ENCODE measurements at regions not wholly inside any gene's neighbourhood (a gene's known extent, or its start where the extent isn't known, plus 50 kb on each side); places are given as distances from the start of the nearest gene placed in this dataset.
A peak's percentile ranks its signal among the peaks of the same experiment; 100 is the strongest.
"Not testable (repeated sequence)": the region's sequence is repeated elsewhere in the genome, so short reads cannot be mapped to it uniquely, and the experiment has no call there.

DNA sequence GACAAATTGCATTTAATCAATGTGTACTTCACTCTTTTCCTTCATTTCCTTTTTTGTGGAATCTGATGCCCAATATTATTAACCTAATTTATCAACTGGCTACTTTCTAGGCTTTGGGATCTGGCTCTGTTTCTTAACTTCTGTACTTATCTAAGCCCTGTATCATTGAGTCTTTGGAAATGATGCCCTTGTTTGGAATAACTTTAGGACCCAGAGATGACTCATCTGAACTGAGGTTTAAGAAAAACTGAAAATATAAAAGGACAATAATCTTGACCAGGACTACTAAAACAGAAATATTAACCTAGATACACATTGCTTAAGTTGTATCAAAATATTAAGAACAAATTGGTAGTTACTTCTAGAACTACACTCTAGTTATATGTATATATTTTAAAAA, 600.8 kb downstream of the CPS1 start:
- no peak for DNase-seq

DNA sequence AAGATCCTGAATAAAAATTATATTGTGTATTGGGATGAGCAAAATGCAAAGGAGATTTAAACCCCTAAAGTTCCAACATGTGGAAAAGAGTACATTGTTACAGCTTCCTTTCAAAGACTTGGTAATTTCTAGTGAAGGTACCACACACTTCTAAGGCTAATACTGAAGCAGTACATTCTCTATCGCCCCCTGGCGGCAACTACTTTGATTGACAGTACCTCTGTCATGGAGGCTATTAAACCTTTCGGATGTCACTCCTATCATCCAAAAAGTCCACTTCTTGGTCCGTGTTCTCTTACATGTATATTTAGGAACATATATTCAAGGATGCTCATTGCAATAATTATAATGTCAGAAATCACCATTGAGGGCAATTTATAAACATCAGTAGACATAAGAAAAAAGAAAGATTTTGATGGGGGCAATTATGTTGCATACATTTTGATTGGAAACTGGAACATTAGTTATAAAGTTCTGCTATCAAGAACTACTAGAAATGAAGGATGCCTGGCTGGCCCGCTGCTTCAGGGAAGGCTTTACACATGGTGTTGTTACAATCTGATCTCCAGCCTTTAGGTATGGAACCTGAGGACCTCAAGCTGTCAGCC, 601.6 kb downstream of the CPS1 start:
- peak; percentile 78 for DNase-seq

DNA sequence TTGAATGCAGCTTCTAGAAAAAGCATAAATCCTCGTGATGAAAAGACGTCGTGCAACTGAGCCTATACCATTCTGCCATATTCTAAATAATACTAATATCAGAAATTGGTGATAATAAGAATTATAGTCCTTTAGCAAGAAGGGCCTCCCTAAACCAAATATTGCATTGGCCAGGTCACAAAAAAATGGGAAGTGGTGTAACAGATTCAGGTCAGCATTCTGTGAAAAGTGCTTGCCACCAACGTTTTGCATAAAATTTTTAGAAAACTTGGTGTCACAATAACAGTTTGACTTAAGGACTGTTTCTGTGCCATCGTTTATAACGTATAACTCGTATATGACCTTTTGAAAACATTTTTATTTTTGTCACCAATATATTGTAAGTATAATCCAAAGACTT, 603.6 kb downstream of the CPS1 start:
- no peak for DNase-seq

DNA sequence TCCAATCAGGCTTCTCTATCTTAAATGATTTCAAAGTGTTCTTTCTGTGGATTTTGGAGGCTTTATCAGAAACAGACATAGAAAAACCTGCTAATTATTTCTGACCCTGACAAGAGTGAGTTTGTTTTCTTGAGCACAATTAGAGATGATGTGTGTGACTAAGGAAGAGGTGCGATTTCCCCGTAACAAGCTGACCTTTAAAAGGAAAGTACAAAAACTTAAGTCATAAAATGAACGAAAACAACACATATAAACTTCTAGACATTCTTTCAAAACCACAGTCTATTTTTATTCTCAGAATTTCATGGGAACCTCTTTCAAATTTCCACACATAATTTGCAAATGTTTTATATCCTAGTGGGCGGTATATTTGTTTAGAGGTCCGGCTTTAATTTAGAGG, 604.8 kb downstream of the CPS1 start:
- DNase-seq: no peak

DNA sequence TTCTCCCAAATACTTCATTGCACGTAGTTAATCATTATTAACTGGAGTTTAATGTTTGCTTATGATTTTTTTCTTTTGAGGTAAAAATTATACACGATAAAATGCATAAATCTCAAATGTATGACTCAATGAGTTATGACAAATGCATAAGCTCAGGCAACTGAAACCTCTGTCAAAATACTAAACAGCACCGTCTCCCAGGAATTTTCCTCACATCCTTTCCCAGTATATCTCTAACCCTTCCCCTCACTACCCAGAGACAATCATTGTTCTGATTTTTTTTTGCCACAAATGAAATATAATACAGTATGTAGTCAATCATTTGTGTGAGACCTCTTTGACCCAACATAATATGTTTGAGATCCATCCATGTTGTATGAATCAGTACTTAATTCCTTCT, 606.5 kb downstream of the CPS1 start:
- no peak for DNase-seq

DNA sequence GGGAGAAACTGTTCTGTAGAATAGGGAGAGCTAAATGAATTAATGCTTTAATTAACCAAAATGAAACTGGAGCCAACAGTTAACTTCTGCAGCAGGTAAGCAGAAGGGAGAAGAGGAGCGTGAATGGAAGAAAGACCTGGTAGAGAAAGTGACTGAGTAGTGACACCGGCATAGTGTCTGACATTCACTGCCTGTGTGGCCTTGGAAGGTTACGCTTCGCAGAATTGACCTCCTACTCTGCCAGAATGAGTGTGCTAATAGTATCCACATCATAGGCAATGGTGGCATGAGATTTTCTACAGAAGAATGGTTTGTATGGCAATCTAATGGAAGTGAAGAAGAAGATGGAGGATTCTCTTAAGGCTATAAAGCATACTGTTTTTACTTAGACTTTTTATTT, 614.4 kb downstream of the CPS1 start:
- DNase-seq: no peak

DNA sequence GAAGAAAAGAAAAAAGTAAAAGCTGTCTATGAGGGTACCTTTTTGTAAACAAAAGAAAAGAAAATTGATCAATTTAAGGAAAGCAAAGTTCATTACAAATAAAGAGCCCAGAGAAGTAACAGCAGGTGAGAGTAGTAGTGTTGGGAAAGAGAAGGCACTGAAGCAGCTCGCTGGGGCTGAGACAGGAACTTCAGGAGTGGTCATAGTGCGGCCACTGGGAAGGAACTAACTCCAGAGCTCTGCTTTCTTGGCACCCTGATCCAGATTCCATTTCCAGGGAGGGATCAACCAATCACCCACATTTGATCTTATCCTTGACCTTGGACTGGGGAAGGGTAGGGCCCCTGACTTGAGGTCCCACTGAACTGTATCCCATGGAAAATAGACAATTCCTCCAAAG, 617.6 kb downstream of the CPS1 start:
- DNase-seq: no peak

DNA sequence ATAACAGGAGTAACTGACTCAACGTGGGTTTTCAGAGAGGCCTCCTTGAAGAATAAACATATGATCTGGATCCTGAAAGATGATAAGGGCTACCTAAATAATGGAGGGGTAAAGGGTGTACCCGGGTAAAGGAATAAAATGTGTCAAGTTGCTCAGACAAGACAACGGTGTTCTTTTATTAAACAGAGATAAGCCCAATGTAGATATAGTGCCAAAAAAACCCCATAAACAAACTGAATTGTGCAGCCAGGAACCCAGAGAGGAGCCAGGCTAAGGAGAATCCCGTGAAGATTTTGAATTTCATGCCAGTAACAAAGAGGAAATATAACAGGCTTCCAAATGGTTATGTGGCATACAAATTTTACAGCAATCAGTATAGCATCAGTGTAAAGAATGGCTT, 618.2 kb downstream of the CPS1 start:
- DNase-seq: no peak

DNA sequence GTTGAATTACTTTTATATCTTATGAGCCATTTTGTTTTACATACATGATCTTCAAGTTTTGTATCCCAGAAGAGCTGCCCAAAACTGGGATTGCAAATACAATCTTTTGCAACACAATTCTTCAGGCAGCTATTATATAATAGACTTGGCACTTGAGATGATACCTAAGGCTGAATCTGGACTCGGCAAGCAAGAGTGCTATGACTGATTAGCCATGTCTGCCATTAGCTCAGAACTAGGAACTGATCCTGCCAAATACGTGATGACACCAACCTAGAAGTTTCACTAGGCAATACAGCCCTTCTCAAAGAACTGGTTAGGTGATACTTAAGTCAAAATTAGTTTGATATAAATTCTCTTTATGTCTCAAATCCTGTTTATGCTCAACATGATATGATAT, 619.6 kb downstream of the CPS1 start:
- no peak for DNase-seq

DNA sequence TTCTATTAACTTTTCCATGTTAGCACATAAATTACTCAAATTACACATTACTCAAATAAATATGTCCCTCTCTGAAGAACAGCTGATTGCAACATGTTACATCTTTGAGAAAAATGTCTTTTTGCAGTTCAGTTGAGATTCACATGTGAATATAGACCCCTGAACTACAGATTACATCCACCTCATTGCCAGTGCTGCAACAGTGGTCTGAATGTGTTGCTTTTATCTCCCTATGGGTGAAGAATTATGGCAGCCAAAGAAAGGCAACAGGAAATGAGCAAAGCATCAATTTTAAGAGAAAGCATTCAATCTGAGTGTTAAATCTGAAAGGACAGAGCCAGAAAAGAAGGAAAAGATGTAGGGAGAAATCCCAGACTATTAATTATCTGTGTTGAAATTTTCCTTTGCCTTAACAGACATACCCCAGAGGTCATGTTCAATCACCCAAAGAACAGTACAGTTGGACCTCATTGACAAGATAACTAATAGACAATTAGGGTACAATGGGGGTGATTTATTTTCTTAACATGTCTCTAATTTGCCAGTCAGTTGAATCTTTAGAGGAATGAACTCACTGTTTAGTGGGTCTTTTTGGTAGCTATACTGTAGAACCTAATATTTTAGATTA, 620.2 kb downstream of the CPS1 start:
- no peak for DNase-seq

DNA sequence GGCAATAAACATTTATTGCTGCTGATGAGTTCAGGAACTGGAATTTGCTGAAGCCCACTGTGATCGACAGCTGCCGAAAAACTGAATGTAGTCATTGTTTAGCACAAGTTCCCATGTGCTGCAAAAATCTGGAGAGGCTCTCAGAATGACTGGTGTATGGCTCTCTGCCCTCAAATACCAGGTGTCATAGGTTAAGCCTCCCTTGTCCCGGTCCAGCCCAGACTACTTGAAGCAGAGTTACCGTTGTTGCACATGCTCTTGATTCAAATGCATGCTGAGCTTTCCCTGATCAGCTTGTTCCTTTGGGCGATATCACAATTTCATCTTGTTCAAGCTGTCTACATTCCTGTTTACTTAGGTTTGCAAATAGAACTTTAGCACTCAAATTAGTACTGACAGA, 625.2 kb downstream of the CPS1 start:
- no peak for DNase-seq

DNA sequence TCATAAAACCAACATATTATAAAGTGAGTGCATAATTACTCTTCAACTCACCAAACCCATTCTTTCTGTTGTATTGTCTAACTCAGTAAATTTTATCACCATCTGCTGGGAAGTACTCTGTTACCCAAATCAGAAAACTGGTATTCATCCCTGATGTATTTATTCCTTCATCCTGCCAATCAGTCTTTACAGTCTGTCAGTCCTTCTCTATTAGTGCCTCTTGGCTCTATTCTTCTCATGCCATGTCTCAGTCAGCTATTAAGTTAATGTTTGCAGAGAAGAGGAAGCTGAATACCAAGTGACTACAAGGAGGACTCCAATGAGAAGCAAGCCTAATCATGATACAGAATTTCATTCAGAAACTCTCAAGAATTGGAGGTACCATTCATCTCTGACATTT, 631.2 kb downstream of the CPS1 start:
- no peak for DNase-seq

DNA sequence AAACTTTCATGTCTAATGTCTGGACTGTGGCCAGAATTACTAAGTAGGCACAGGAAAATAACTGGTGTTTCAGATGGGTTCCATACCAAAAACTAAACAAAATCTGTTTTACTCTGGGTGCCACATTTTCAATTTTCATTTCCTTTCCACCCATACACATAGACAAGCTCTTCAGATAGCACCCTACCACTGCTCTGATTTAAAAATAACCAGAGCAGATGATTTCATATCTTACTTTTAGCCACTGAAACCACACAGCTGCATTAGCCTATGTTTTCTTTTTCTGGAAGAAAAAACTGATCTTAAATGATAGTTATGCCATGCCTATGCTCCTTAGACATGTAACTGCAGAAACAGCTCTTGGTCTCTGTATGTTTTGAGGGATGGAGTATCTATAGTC, 647.6 kb downstream of the CPS1 start:
- no peak for DNase-seq

DNA sequence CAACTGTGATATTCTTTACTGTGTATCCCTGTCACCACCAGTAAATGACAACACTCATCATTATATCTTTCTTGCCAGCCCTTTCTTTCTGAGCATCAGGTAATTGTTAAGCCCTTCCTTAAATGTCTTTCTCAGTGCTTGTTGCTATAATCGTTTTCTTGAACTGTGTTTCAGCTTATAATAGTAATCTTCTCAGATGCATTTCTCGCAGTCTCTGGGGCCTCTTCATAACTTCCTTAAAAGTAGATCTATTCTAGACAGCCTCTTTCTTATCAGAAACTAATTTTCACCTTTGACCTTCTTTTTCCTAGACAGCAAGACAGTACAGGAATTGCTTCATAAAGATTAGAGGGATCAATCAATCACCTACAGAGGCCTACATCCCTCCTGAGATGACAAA, 648.1 kb downstream of the CPS1 start:
- DNase-seq: no peak

DNA sequence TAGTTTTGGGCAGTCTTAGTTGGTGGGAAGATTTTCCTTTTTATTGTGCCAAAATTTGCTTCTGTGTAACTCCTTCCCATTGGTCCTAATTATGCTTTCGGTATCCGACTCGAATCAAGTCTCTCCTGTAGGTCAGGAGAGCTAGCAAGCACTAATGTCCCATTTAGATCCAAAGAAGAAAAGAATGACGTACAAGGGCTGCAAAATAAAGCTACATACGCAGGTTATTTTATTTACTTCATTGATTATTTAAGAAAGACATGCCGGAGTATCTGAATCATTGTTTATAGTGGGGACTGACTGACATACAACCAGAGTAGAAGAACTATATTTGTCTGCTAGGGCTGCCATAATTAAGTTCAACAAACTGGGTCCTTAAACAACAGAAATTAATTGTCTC, 648.5 kb downstream of the CPS1 start:
- DNase-seq: no peak

DNA sequence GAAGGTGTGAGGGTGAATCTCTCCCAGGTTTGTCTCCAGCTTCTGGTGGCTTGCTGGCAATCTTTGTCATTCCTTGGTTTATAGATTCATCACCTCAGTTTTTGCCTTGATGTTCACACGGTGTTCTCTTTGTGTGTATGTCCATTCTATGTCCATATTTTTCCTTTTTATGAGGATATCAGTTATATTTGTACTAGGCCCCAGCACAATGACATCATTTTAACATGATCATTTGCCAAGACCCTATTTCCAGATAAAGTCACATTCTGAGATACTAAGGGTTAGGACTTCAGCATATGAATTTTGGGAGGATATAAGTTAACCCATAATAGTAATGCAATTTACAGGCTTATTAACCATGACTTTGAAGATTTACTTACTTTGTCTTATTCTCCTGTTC, 649.0 kb downstream of the CPS1 start:
- no peak for DNase-seq

DNA sequence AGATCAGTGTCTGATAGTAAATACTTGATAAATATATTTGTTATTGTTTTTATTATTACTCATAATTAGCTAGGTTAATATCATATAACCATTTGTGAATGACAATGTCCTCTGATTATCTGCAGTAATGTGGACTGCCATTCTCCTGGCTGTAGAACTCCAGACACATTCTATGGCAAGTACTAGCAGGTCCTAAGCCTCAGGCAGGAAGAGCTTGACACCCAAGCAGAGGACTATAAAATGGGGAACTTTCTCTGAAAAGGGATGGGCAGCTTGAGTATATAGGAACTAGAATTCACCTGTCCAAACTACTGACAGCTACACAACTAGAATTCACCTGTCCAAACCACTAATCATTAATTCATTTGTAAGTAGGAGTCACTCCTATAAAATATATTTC, 649.4 kb downstream of the CPS1 start:
- no peak for DNase-seq

DNA sequence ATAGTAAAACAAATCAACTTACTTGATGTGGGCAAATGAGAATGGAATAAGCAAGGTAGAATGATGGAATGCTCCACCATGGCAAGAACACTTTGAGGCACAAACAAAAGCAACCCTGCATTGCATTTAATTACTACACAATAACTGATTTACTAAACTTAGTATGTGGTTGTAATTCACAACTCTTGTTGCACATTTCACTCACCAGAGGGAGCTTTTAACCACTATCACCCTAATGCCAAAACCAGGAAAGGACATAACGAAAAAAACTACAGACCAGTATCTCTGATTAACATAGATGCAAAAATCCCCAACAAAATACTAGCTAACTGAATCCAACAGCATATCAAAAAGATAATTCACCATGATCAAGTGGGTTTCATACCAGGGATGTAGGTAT, 659.8 kb downstream of the CPS1 start:
- no peak for DNase-seq

DNA sequence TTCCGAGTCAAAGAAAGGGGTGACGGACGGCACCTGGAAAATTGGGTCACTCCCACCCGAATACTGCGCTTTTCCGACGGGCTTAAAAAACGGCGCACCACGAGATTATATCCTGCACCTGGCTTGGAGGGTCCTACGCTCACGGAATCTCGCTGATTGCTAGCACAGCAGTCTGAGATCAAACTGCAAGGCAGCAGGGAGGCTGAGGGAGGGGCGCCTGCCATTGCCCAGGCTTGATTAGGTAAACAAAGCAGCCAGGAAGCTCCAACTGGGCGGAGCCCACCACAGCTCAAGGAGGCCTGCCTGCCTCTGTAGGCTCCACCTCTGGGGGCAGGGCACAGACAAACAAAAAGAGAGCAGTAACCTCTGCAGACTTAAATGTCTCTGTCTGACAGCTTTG, 663.1 kb downstream of the CPS1 start:
- not testable (repeated sequence) for DNase-seq

DNA sequence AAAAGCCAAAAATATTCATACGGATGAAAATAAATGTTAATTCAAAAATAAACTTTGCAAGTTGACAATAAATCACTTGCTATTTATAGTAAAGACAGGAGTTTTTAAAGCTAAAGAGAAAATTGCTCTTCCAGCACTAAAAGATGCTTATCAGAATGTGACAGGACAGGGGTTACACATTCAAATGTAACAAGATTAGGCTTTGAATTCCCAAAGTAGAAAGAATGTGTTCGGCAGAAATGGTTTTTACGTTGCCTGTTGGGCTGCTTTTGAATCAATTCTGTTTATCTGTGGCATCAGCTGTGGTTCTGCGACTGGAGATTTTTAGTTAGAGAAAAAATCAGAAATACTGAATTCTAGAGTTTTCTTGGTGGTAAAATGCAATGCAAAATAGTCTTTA, 669.4 kb downstream of the CPS1 start:
- DNase-seq: no peak

DNA sequence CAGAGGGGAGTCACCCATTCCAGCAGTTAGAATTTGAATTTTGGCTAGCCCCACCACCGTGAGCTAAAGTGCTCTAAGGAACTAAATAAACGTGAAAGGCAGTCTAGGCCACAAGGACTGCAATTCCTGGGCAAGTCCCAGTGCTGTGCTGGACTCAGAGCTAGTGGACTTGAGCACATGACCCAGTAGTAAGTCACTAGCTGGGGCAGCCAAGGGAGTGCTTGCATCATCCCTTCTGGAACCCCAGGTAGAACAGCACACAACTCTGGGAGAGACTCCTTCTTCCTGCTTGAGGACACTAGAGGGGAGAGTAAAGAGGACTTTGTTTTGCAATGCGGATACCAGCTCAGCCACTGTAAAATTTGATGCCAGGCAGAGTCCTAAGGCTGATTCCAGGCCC, 672.2 kb downstream of the CPS1 start:
- DNase-seq: no peak

DNA sequence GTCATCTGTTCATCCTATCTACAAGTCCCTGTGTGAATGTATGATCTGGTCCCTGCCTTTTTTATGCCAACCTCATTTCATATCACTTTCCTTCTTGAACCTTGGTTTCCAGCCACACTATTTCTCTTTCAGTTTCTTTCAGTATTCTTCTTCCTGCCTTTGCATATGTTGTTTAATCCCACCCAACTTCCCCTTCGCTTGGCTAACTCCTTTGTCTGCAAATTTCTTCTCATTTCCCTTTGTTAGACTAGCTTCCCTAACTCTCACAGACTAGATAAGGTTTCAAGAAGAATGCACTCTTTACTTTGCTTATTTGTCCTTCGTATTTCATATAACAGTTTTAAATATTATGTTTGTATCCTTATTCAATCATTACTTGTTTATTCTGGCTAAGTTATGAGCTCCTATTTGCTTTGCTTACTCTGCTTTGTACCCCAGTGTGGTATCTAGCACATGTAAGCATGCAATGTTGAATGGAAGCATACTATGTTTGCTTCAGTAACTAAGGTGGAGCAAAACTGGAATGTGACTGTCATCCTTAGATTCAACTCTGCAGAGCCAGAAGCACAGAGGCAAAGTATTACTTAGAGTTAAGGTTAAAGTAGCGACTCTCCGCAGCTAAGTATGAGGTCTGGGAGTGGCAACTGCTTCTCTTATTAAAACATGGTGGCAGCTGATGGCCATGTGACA, 681.3 kb downstream of the CPS1 start:
- no peak for DNase-seq

DNA sequence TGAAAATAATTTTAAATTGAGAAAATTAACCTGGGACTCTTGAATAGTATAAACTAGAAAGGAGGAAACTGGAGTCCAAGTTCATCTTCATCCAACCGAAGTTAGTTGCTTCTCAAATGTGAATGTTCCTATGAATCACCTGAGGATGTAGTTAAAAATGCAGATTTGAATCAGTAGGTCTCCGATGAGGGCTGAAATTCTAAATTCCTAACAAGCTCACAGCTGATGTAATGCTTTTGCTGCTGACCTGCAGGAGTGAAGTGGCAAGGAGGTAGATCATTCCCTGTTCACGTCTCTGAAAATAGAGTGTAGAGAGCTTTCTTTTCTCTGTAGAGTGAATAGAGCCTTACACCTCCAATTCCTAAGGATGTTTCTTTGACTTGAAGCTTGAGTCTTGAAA, 685.5 kb downstream of the CPS1 start:
- no peak for DNase-seq

DNA sequence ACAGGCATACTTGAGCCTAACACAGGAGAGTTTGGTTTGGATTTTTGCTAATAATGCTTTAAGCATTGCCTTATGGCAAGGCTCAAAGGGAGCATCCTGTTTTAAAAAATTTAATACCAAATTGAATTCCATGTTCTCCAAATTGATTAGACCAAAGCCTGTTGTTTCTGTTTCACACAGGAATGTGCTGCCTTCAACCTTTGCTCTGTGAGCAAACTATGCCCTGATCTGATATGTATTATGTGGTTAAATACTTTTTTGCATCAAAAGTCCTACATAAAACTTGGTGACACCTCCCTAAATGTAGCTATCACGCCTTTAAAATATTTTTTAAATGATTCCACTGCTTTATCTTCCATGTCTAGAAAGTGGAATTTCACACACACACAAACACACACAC, 691.4 kb downstream of the CPS1 start:
- no peak for DNase-seq

DNA sequence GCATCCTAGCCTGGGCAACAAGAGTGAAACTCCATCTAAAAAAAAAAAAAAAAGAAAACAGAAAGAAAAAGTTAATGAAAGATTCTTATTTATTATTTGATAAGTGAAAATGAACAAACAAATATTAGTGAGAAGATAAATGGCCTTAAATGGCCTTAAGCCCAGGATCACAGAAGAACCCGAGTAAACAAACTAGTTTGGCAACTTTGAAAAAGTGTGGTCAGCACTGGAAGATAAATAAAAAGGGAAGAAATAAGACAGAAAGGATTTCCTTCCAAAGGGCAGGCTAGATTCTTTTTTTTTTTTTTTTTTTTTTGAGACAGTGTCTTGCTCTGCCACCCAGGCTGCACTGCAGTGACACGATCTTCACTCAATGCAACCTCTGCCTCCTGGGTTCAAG, 692.4 kb downstream of the CPS1 start:
- no peak for DNase-seq

All from activated CD4-positive, alpha-beta T cell treated with anti-CD3 and anti-CD28 coated beads, Interleukin-2, Interleukin-6, amounts not matched to agents 100 ng/mL and 50 ng/mL, durations not matched to agents 16 hours and 8 hours (primary cell).